ENCODE measurements at regions not wholly inside any gene's neighbourhood (a gene's known extent, or its start where the extent isn't known, plus 50 kb on each side); places are given as distances from the start of the nearest gene placed in this dataset.
"Not testable (repeated sequence)": the region's sequence is repeated elsewhere in the genome, so short reads cannot be mapped to it uniquely, and the experiment has no call there.

GRCh38 chr5:27462936-27463335 is 424.6 kb upstream of the CDH9 start:
- DNase-seq (ENCODE audit: low spot score): no peak
- Mint-ChIP-seq H3K36me3 (no peaks in the 10 kb centered on the region), H3K4me1 (peaks cover 2% of the 10 kb centered on the region), H3K4me3 (no peak overlapping the region), H3K27ac (no peak overlapping the region), H3K27me3 (ENCODE audit: insufficient read depth, low read depth) (no peaks in the 10 kb centered on the region), H3K9me3 (no peaks in the 10 kb centered on the region)
- no peaks in the 10 kb centered on the region for H3K9me3 ChIP-seq (ENCODE audit: low read depth)
- TF ChIP-seq EZH2phosphoT487 (IDR thresholded peaks at IDR 0.05) (no peak), EZH2 (IDR thresholded peaks at IDR 0.05) (no peak), CTCF (IDR thresholded peaks at IDR 0.05) (no peak)
- no peak overlapping the region for H3K4me3 ChIP-seq
- H3K4me1 ChIP-seq: no peaks in the 10 kb centered on the region
- no peaks in the 10 kb centered on the region for H3K79me2 ChIP-seq (ENCODE audit: low read depth)
- no peak overlapping the region for H2AFZ ChIP-seq (replicated peaks)
- no peaks in the 10 kb centered on the region for H3K36me3 ChIP-seq
- H3K9ac ChIP-seq: no peak overlapping the region
- no peaks in the 10 kb centered on the region for H3F3A ChIP-seq (ENCODE audit: low read depth)
- H3K27ac ChIP-seq: no peak overlapping the region
- no peaks in the 10 kb centered on the region for H3K27me3 ChIP-seq
- no peak overlapping the region for H3K4me2 ChIP-seq
- no peaks in the 10 kb centered on the region for H4K20me1 ChIP-seq (ENCODE audit: low read depth)

GRCh38 chr5:27458287-27458686 is 419.9 kb upstream of the CDH9 start:
- Mint-ChIP-seq H3K4me1 (peaks cover 2% of the 10 kb centered on the region), H3K9me3 (no peaks in the 10 kb centered on the region), H3K27ac (no peak overlapping the region), H3K4me3 (no peak overlapping the region), H3K27me3 (ENCODE audit: insufficient read depth, low read depth) (no peaks in the 10 kb centered on the region), H3K36me3 (no peaks in the 10 kb centered on the region)
- H3K9me3 ChIP-seq (ENCODE audit: low read depth): no peaks in the 10 kb centered on the region
- no peaks in the 10 kb centered on the region for H3K79me2 ChIP-seq (ENCODE audit: low read depth)
- no peaks in the 10 kb centered on the region for H3K27me3 ChIP-seq
- H3K4me2 ChIP-seq: no peak overlapping the region
- no peak overlapping the region for H3K4me3 ChIP-seq
- no peak for TF ChIP-seq CTCF (IDR thresholded peaks at IDR 0.05)
- H3F3A ChIP-seq (ENCODE audit: low read depth): no peaks in the 10 kb centered on the region
- no peaks in the 10 kb centered on the region for H4K20me1 ChIP-seq (ENCODE audit: low read depth)
- H3K9ac ChIP-seq: no peak overlapping the region
- DNase-seq (ENCODE audit: low spot score): no peak
- no peak overlapping the region for H3K27ac ChIP-seq
- no peaks in the 10 kb centered on the region for H3K4me1 ChIP-seq
- no peak overlapping the region for H2AFZ ChIP-seq (replicated peaks)
- no peaks in the 10 kb centered on the region for H3K36me3 ChIP-seq

GRCh38 chr5:27451377-27451776 is 413.0 kb upstream of the CDH9 start:
- no peaks in the 10 kb centered on the region for H3K4me1 ChIP-seq
- H3K4me1 Mint-ChIP-seq: no peaks in the 10 kb centered on the region
- DNase-seq (ENCODE audit: low spot score): no peak
- H3K36me3 ChIP-seq: no peaks in the 10 kb centered on the region
- no peak overlapping the region for H3K4me2 ChIP-seq
- H2AFZ ChIP-seq (replicated peaks): no peak overlapping the region
- no peak overlapping the region for H3K27ac Mint-ChIP-seq
- H3K4me3 ChIP-seq: no peak overlapping the region
- no peak overlapping the region for H3K27ac ChIP-seq
- no peaks in the 10 kb centered on the region for H3K9me3 Mint-ChIP-seq
- no peak overlapping the region for H3K4me3 Mint-ChIP-seq
- H3K27me3 ChIP-seq: no peaks in the 10 kb centered on the region
- H3F3A ChIP-seq (ENCODE audit: low read depth): no peaks in the 10 kb centered on the region
- H4K20me1 ChIP-seq (ENCODE audit: low read depth): no peaks in the 10 kb centered on the region
- H3K79me2 ChIP-seq (ENCODE audit: low read depth): no peaks in the 10 kb centered on the region
- TF ChIP-seq CTCF (IDR thresholded peaks at IDR 0.05): no peak
- no peak for TF ChIP-seq EZH2 (IDR thresholded peaks at IDR 0.05)
- TF ChIP-seq EZH2phosphoT487 (IDR thresholded peaks at IDR 0.05): no peak
- no peak overlapping the region for H3K9ac ChIP-seq
- H3K36me3 Mint-ChIP-seq: no peaks in the 10 kb centered on the region
- no peaks in the 10 kb centered on the region for H3K9me3 ChIP-seq (ENCODE audit: low read depth)
- H3K27me3 Mint-ChIP-seq (ENCODE audit: insufficient read depth, low read depth): no peaks in the 10 kb centered on the region

- H3K4me3 ChIP-seq: no peak overlapping the region
- no peaks in the 10 kb centered on the region for H3K4me1 ChIP-seq
- no peak overlapping the region for H2AFZ ChIP-seq (replicated peaks)
- no peak overlapping the region for H3K9ac ChIP-seq
- no peaks in the 10 kb centered on the region for H3K36me3 ChIP-seq
- H3K4me2 ChIP-seq: no peak overlapping the region
- Mint-ChIP-seq H3K36me3 (no peaks in the 10 kb centered on the region), H3K27me3 (ENCODE audit: insufficient read depth, low read depth) (no peaks in the 10 kb centered on the region), H3K4me1 (no peaks in the 10 kb centered on the region), H3K9me3 (no peaks in the 10 kb centered on the region), H3K4me3 (no peak overlapping the region), H3K27ac (no peak overlapping the region)
- H3K9me3 ChIP-seq (ENCODE audit: low read depth): no peaks in the 10 kb centered on the region
- H3F3A ChIP-seq (ENCODE audit: low read depth): no peaks in the 10 kb centered on the region
- TF ChIP-seq EZH2phosphoT487 (IDR thresholded peaks at IDR 0.05) (no peak), EZH2 (IDR thresholded peaks at IDR 0.05) (no peak)
- no peak for DNase-seq (ENCODE audit: low spot score)
- no peaks in the 10 kb centered on the region for H3K27me3 ChIP-seq
- H3K79me2 ChIP-seq (ENCODE audit: low read depth): no peaks in the 10 kb centered on the region
- no peak overlapping the region for H3K27ac ChIP-seq
- H4K20me1 ChIP-seq (ENCODE audit: low read depth): no peaks in the 10 kb centered on the region
Observed at GRCh38 chr5:27450607-27451006, 412.2 kb upstream of the CDH9 start.

GRCh38 chr5:27439383-27439782 is 401.0 kb upstream of the CDH9 start:
- H3F3A ChIP-seq (ENCODE audit: low read depth); H3K27me3 Mint-ChIP-seq (ENCODE audit: insufficient read depth, low read depth); H3K79me2 ChIP-seq (ENCODE audit: low read depth); H3K36me3 ChIP-seq; DNase-seq (ENCODE audit: low spot score); H3K4me1 Mint-ChIP-seq; H3K4me3 ChIP-seq; H3K9me3 ChIP-seq (ENCODE audit: low read depth); H3K4me2 ChIP-seq; H3K4me3 Mint-ChIP-seq; H3K9ac ChIP-seq; H3K27ac ChIP-seq; H3K27ac Mint-ChIP-seq; H3K36me3 Mint-ChIP-seq; H3K4me1 ChIP-seq; H3K9me3 Mint-ChIP-seq; H2AFZ ChIP-seq (replicated peaks); H4K20me1 ChIP-seq (ENCODE audit: low read depth); H3K27me3 ChIP-seq: not testable (repeated sequence)
